ENCODE measurements at regions not wholly inside any gene's neighbourhood (a gene's known extent, or its start where the extent isn't known, plus 50 kb on each side); places are given as distances from the start of the nearest gene placed in this dataset.
"Not testable (repeated sequence)": the region's sequence is repeated elsewhere in the genome, so short reads cannot be mapped to it uniquely, and the experiment has no call there.

- DNase-seq (ENCODE audit: low read depth): no peak
These were observed 755.3 kb downstream of the UQCRFS1 start for GRCh38 chr19:28457620-28458019.

- no peak for DNase-seq (ENCODE audit: low read depth)
These were observed 756.1 kb downstream of the UQCRFS1 start for GRCh38 chr19:28456708-28457320.

GRCh38 chr19:28456252-28456651 lies 756.7 kb downstream of the UQCRFS1 start:
- DNase-seq (ENCODE audit: low read depth): no peak

GRCh38 chr19:28454083-28454482 lies 758.9 kb downstream of the UQCRFS1 start:
- DNase-seq (ENCODE audit: low read depth): no peak

- DNase-seq (ENCODE audit: low read depth): no peak
These were observed 759.5 kb downstream of the UQCRFS1 start for GRCh38 chr19:28453420-28453819.

DNA sequence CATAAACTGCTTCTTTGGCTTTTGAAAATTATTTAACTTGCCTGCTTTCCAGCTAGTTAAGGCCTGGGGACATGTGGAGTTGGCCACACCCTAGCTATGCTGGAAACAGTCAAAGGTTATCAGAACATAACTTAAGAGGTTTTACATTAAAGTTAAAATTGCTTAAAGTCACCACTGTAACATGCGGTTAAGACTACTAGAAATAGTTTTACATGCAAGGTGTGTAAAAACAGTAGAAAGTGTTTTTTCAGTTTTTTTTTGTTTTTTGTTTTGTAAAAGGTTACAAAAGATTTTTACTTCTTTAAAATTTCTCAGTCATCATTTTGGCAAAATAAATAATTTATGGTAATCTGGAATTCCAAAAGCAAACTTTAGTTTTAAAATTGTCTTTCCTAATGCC lies 763.1 kb downstream of the UQCRFS1 start:
- DNase-seq (ENCODE audit: low read depth): no peak

DNA sequence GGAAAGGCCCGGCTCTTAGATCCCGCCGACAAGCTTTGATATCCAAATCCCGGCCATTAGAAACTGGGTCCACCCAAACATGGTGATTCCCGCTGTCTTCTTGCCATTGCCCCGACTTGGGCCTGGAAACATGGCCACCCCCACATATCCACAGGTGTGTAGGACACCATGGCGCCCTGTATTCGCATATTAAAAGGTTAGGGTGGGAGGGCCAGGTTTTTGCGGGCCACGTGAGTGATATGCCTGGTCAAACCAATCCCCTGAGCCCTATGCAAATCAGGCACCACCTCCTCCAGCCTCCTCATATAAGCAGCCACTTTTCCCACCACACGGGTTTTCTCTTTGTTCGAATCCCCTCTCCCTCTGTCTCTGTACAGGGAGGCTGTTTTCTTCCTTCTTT lies 766.4 kb downstream of the UQCRFS1 start:
- DNase-seq (ENCODE audit: low read depth): no peak

GRCh38 chr19:28445826-28446225 lies 767.1 kb downstream of the UQCRFS1 start:
- no peak for DNase-seq (ENCODE audit: low read depth)

DNA sequence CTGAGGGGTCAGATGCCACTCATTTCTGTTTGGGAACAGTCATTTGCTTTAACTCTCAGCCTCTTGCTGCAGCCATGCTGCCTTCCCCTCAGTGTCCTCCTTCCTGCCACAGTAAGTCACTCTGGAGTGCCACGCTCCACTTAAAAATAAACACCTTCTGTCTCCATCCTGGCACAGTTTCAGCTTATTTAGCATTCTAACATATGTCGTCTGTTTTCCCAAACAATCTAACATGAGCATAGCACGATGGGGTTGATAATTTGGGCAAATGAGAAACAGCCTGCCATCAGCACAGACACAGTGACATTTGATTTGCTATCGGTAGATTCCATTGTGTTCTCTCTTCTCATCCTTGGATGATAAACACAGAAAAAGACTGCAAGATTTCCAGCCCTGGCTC lies 768.6 kb downstream of the UQCRFS1 start:
- no peak for DNase-seq (ENCODE audit: low read depth)

- no peak for DNase-seq (ENCODE audit: low read depth)
These were observed 769.6 kb downstream of the UQCRFS1 start for GRCh38 chr19:28443361-28443760.

- no peak for DNase-seq (ENCODE audit: low read depth)
These were observed 775.3 kb downstream of the UQCRFS1 start for GRCh38 chr19:28437390-28438346.

- DNase-seq (ENCODE audit: low read depth): no peak
These were observed 776.6 kb downstream of the UQCRFS1 start for GRCh38 chr19:28436320-28436719.

- no peak for DNase-seq (ENCODE audit: low read depth)
These were observed 777.2 kb downstream of the UQCRFS1 start for GRCh38 chr19:28435551-28436271.

DNA sequence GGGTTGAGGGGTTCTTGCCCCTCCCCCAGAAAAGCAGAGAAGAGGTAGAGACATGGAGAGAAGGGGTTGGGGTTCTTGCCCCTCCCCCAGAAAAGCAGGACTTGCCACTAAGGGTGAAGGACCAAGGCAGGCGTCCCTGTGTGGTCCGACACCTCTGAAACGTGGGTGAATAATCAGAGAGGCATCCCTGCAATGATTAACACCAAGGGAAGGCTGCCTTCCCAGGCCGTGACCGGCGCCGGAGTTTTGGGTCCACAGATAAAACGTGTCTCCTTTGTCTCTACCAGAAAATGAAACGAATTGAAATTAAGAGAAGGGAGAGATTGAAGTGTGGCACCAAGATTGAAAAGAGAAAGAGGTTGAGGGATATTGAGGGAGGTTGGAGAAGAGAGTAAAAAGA lies 778.2 kb downstream of the UQCRFS1 start:
- not testable (repeated sequence) for DNase-seq (ENCODE audit: low read depth)

DNA sequence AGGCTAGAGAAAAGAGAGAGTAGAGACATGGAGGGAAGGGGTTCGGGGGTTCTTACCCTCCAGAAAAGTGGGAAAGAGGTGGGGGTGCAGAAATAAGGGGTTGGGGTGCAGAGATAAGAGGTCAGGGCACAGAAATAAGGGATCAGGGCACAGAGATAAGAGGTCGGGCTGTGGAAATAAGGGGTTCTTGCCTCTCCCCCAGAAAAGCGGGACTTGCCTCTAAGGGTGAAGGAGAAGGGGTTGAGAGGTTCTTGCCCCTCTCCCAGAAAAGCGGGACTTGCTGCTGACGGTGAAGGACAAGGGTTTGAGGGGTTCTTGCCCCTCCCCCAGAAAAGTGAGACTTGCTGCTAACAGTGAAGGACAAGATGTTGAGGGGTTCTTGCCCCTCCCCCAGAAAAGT lies 778.6 kb downstream of the UQCRFS1 start:
- not testable (repeated sequence) for DNase-seq (ENCODE audit: low read depth)

DNA sequence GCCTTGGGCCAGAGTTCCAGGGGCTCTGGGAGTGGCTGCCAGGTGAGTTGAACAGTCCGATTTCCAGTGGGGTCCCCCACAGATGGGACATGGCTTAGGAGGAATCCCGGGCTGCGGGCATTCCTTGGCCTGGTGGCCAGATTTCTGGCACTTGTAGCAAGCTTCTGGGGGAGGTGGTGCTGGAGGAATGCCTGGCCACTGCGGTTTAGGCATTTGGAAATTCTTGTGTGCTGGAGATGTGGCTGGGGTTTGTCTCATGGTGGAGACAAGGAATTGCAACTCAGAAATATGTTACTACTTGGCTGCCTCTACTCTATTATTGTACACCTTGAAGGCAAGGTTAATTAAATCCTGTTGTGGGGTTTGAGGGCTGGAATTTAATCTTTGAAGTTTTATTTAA lies 779.8 kb downstream of the UQCRFS1 start:
- peak; percentile 16 for DNase-seq (ENCODE audit: low read depth)

DNA sequence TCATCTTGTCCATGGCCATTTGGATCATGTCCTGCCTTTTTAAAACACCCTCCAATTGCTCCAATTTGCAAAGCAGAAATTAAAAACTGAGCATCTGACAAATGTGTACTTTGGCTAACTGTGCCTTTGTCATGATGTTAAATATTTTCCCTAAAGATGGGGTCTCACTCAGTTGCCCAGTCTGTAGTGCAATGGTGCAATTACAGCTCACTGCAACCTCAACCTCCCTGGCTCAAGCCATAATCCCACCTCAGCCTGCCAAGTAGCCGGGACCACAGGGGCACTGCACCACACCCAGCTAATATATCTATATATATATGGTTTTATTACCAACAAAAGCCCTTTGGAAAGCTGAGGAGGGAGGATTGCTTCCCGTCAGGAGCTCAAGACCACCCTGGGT lies 782.7 kb downstream of the UQCRFS1 start:
- no peak for DNase-seq (ENCODE audit: low read depth)

DNA sequence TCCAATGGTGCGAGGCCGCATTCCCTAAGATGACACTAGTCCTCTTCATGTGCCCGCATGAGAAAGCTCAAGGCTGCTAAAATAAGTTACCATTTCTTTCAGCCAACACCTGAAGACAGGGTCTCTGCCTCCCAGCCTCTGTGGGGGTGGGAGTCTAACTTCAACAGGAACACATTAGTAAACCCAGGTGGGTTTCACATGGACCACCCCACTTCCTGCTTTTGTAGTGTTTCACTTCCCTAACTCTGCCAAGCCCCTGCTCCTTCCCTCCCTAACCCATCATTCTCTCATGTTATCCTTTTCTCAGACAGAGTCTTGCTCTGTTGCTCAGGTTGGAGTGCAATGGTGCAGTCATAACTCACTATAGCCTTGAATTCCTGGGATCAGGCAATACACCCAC lies 783.6 kb downstream of the UQCRFS1 start:
- no peak for DNase-seq (ENCODE audit: low read depth)

DNA sequence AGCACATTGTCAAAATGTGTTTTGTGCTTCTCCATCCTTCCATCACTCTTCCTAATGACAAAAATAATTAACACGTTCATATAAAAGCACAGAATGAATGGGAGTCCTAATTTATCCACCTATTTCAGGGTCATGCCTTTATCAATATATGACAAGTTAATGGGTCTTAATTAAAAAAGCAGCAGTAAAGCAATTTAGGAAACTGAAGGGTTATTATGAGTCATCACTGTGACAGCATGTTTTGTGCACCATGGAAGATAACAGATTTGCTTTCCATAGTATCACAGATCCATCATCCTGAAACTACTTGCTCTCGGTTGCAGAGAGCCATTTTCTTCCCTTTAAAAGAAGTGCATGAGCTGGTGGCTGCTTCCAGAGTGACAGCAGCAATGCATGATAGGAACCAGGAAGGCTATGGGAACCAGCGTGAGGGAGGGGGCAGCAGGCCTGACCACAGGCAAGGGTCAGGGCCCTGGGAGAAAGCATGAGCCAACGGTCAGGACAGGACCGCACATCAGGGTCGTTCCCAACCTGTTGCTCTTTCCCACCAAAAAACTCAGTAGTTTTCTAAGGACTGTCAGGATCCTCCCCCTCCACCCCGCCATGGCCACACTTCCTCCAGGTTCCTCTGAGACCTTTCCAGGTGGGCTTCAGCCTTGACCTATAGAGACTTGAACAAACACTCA lies 784.1 kb downstream of the UQCRFS1 start:
- DNase-seq (ENCODE audit: low read depth): no peak

DNA sequence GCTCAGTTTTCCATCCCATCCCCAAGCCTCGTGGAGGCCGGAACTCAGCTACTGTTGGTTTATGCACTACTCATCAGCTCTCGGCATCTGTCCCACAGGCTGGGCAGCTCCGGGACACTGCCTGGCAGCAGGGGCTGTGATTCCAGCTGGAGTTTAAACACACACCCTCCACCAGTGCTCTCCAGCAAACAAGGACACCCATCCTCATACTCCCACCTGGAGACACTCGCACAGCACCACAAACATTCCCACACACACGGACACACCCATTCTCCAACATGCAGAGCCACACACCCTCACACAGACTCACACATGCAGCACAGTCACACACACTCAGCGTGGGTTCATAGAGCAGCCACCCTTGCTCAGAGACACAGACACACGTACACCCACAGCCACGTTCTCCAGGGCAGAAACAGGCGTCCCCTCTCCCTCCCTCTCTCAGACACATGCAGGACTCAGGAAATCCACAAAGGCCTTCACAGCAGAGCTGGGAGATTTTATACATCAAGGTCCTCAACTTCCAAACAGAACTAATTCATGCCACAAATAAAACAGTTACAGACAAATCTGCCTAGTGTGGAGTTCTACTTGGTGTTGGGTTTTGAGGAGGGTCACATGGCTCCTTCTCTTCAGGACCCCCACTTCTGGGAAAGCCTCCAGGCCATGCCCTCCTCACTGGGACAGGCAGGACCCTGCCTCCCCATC lies 785.4 kb downstream of the UQCRFS1 start:
- DNase-seq (ENCODE audit: low read depth): no peak

DNA sequence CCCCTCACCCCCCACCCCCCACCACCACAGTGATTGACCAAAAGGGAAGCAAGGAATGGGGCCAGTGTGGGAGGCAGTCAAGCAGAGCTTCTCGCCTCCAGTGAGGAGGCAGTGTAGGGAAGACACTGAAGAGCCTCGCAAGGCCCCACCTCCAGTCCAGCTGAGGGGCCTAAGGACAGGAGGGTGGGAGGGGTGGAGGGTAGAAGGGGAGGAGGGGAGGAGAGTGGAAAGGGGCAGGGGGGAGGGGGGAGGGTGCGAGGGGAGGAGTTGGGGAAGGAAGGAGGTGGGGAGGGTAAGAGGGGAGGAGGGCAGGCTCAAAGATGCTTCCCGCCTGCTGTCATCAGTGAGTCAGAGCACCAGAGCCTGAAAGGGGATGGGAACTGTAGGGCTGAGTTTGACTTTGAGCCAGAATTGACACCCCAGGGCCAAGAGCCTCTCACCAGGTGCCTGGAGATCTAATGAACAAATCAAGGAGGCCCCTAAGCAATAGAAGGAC lies 786.2 kb downstream of the UQCRFS1 start:
- DNase-seq (ENCODE audit: low read depth): no peak

Data from myocyte (in vitro differentiated cells).